ENCODE measurements at regions not wholly inside any gene's neighbourhood (a gene's known extent, or its start where the extent isn't known, plus 50 kb on each side); places are given as distances from the start of the nearest gene placed in this dataset.

DNA sequence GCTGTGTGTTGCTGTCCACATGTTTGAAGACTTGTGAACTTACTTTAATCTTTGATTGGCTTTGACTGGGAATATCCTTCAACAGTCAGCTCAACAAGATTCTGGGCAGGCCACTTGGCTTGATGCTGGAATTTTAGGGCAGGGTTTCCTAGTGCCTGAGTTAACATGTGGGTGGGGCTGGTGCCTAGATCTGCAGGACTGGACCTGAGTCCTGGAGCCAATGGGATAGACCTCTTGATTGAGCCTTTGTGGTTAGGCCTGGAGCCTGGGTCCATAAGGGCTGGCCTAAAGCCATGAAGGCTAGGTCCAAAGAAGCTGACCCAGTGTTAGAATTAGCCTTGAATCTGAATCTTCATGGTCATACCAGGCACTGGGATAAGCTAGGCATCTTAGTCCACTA lies 757.1 kb upstream of the ADGRL3 start:
- Histone ChIP-seq H3K9me1 (replicated peaks; ENCODE audit: control insufficient read depth, extremely low read depth, insufficient read depth, low read length) (no peaks in the 10 kb centered on the region), H3K9me3 (replicated peaks; ENCODE audit: control insufficient read depth, insufficient read depth, low read length) (peaks cover 5% of the 10 kb centered on the region), H3K4me3 (replicated peaks in 1 of 3; ENCODE audit: insufficient read depth in 1 of 3, low read depth in 1 of 3, low read length in 3 of 3) (no peak overlapping the region), H3K36me3 (ENCODE audit: control insufficient read depth in 2 of 2, extremely low read depth in 1 of 2, insufficient read depth in 2 of 2, low read length in 2 of 2) (no peaks in the 10 kb centered on the region), H2AFZ (ENCODE audit: low read depth, low read length) (no peak overlapping the region), H3K27ac (ENCODE audit: insufficient read depth, low read depth, low read length) (no peak overlapping the region), H3K4me1 (ENCODE audit: control insufficient read depth, extremely low read depth, insufficient read depth, low read length) (no peaks in the 10 kb centered on the region), H4K20me1 (replicated peaks; ENCODE audit: control insufficient read depth, extremely low read depth, insufficient read depth, low read length) (no peaks in the 10 kb centered on the region), H3K27me3 (ENCODE audit: control insufficient read depth in 2 of 2, insufficient read depth in 2 of 2, low read length in 2 of 2) (no peaks in the 10 kb centered on the region), H3K79me2 (ENCODE audit: control insufficient read depth, insufficient read depth, low read length) (no peaks in the 10 kb centered on the region), H3K4me2 (ENCODE audit: insufficient read depth, low read length) (no peak overlapping the region), H3K9ac (replicated peaks; ENCODE audit: extremely low read depth, insufficient read depth, low read length) (no peak overlapping the region)
- no peak for DNase-seq (ENCODE audit: low read depth, low spot score)
- dilution Hi-C loops (cut with MboI; ENCODE audit: extremely low pct_ligation_motif_present, low sequenced_read_pairs), result no loop called here
- POLR2A ChIA-PET, result no interaction called here
- CTCF ChIA-PET, result no interaction called here
- intact Hi-C loops (cut with micrococcal nuclease), result no loop called here
- no peak for FAIRE-seq
- BruUV-seq (replicated peaks), result no TSS peak
- no peak for TF ChIP-seq POLR2AphosphoS5 (IDR thresholded peaks at IDR 0.05; ENCODE audit: insufficient read depth, low read depth, low read length)
- no peak for TF ChIP-seq GATA2 (IDR thresholded peaks at IDR 0.05; ENCODE audit: insufficient read depth, insufficient read length, low read depth, low read length)
- TF ChIP-seq, protein P1, sequence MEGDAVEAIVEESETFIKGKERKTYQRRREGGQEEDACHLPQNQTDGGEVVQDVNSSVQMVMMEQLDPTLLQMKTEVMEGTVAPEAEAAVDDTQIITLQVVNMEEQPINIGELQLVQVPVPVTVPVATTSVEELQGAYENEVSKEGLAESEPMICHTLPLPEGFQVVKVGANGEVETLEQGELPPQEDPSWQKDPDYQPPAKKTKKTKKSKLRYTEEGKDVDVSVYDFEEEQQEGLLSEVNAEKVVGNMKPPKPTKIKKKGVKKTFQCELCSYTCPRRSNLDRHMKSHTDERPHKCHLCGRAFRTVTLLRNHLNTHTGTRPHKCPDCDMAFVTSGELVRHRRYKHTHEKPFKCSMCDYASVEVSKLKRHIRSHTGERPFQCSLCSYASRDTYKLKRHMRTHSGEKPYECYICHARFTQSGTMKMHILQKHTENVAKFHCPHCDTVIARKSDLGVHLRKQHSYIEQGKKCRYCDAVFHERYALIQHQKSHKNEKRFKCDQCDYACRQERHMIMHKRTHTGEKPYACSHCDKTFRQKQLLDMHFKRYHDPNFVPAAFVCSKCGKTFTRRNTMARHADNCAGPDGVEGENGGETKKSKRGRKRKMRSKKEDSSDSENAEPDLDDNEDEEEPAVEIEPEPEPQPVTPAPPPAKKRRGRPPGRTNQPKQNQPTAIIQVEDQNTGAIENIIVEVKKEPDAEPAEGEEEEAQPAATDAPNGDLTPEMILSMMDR (IDR thresholded peaks at IDR 0.05; ENCODE audit: extremely low read depth in 1 of 2, insufficient read depth in 1 of 2, low read depth in 1 of 2, low read length in 2 of 2), result no peak
- no peak for TF ChIP-seq MYC (IDR thresholded peaks at IDR 0.05; ENCODE audit: low read depth, low read length)
- TF ChIP-seq FOS (IDR thresholded peaks at IDR 0.05; ENCODE audit: borderline replicate concordance, insufficient read depth, low read length), result no peak
- TF ChIP-seq POLR2A (IDR thresholded peaks at IDR 0.05; ENCODE audit: low read depth, low read length), result no peak
- TF ChIP-seq JUN (IDR thresholded peaks at IDR 0.05; ENCODE audit: borderline replicate concordance, insufficient read depth, insufficient read length, low read depth), result no peak
- TF ChIP-seq, protein P2, sequence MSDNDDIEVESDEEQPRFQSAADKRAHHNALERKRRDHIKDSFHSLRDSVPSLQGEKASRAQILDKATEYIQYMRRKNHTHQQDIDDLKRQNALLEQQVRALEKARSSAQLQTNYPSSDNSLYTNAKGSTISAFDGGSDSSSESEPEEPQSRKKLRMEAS (IDR thresholded peaks at IDR 0.05; ENCODE audit: insufficient read depth, insufficient read length), result no peak
- no peak for TF ChIP-seq EZH2 (IDR thresholded peaks at IDR 0.05; ENCODE audit: borderline replicate concordance, low read depth, low read length, severe bottlenecking)
